ENCODE measurements at regions not wholly inside any gene's neighbourhood (a gene's known extent, or its start where the extent isn't known, plus 50 kb on each side); places are given as distances from the start of the nearest gene placed in this dataset.
A peak's percentile ranks its signal among the peaks of the same experiment; 100 is the strongest.

- Mint-ChIP-seq H3K27ac (ENCODE audit: unreplicated experiment) (no peak overlapping the region), H3K36me3 (ENCODE audit: low read depth) (no peaks in the 10 kb centered on the region), H3K4me3 (no peak overlapping the region), H3K4me1 (peaks cover 4% of the 10 kb centered on the region), H3K9me3 (no peaks in the 10 kb centered on the region), H3K27me3 (ENCODE audit: low read depth) (no peaks in the 10 kb centered on the region)
- TF ChIP-seq CTCF (conservative IDR thresholded peaks at IDR 0.05), result no peak
- no peak for DNase-seq (ENCODE audit: low read depth, low spot score)
Measured at GRCh38 chr12:90261283-90261682, 552.6 kb upstream of the ATP2B1 start.

DNA sequence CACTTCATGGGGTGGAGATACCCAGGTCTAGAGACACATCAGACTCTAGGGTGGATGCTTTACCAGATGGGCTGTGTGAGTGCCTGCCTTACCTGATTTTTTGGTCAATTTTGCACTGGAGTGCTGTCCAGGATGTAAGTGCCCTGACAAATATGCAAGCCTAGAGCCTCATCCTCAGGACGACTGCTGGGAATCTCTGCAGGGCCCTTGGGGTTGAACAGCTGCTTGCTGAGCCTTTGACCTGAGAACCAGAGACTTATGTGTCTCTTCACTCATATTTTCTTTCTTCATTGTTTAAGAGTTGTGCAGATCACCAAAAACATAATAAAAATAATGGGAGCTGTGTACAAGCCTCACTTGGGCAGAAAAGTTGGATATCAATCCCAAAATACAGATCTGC is 551.5 kb upstream of the ATP2B1 start:
- no peak for TF ChIP-seq CTCF (conservative IDR thresholded peaks at IDR 0.05)
- Mint-ChIP-seq H3K4me3 (no peak overlapping the region), H3K9me3 (no peaks in the 10 kb centered on the region), H3K27me3 (ENCODE audit: low read depth) (no peaks in the 10 kb centered on the region), H3K36me3 (ENCODE audit: low read depth) (no peaks in the 10 kb centered on the region), H3K27ac (ENCODE audit: unreplicated experiment) (no peak overlapping the region), H3K4me1 (peaks cover 4% of the 10 kb centered on the region)
- no peak for DNase-seq (ENCODE audit: low read depth, low spot score)

DNA sequence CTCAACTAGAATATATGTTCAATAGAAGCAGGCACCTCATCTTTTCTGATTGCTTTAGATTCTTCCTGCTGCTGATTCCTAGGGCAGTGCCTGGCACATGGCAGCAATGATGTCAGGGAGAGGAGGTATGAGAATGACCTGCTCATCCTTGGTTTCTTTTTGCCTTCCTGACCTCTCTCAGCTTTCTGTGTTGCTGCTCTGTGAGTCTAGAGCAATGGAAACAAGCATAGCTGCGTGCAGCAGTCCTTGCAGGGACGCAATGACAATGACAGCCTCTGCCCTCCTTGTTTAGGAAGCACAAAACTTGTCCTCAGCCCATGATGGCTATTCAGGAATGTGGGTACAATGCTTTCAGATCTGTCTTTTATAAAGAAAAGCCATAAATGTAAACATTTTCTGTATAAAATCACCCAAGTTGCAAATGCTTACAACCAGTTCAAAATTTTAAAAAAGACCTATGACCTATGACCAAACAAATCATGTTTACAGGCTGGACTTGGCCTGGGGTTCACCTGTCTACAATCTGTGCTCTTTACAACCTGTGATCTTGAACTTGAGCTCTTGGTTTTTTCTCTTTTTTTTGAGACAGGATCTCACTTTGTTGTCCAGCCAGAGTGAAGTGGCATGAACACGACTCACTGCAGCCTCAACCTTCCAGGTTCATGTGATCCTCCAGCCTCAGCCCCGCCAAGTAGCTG is 549.4 kb upstream of the ATP2B1 start:
- no peak overlapping the region for H3K4me3 Mint-ChIP-seq
- no peak overlapping the region for H3K27ac Mint-ChIP-seq (ENCODE audit: unreplicated experiment)
- H3K9me3 Mint-ChIP-seq, result no peaks in the 10 kb centered on the region
- peaks cover 1% of the 10 kb centered on the region for H3K4me1 Mint-ChIP-seq
- TF ChIP-seq CTCF (conservative IDR thresholded peaks at IDR 0.05), result no peak
- no peaks in the 10 kb centered on the region for H3K36me3 Mint-ChIP-seq (ENCODE audit: low read depth)
- DNase-seq (ENCODE audit: low read depth, low spot score), result no peak
- H3K27me3 Mint-ChIP-seq (ENCODE audit: low read depth), result no peaks in the 10 kb centered on the region

GRCh38 chr12:90254796-90255195 is 546.2 kb upstream of the ATP2B1 start:
- H3K36me3 Mint-ChIP-seq (ENCODE audit: low read depth), result no peaks in the 10 kb centered on the region

GRCh38 chr12:90253674-90254181 is 545.1 kb upstream of the ATP2B1 start:
- H3K27ac Mint-ChIP-seq (ENCODE audit: unreplicated experiment), result peak overlapping the region; percentile 6
- TF ChIP-seq CTCF (conservative IDR thresholded peaks at IDR 0.05), result no peak
- no peaks in the 10 kb centered on the region for H3K27me3 Mint-ChIP-seq (ENCODE audit: low read depth)
- H3K4me1 Mint-ChIP-seq, result no peaks in the 10 kb centered on the region
- no peak for DNase-seq (ENCODE audit: low read depth, low spot score)
- no peaks in the 10 kb centered on the region for H3K9me3 Mint-ChIP-seq
- H3K4me3 Mint-ChIP-seq, result no peak overlapping the region
- H3K36me3 Mint-ChIP-seq (ENCODE audit: low read depth), result no peaks in the 10 kb centered on the region

More at GRCh38 chr12:90254796-90255195, 546.2 kb upstream of the ATP2B1 start:
- TF ChIP-seq CTCF (conservative IDR thresholded peaks at IDR 0.05), result no peak
- H3K27ac Mint-ChIP-seq (ENCODE audit: unreplicated experiment), result no peak overlapping the region
- DNase-seq (ENCODE audit: low read depth, low spot score), result no peak
- H3K9me3 Mint-ChIP-seq, result no peaks in the 10 kb centered on the region
- no peak overlapping the region for H3K4me3 Mint-ChIP-seq
- no peaks in the 10 kb centered on the region for H3K27me3 Mint-ChIP-seq (ENCODE audit: low read depth)
- H3K4me1 Mint-ChIP-seq, result no peaks in the 10 kb centered on the region
